Choroid plexus epithelial cell (primary cell): ENCODE measurements at regions not wholly inside any gene's neighbourhood (a gene's known extent, or its start where the extent isn't known, plus 50 kb on each side); places are given as distances from the start of the nearest gene placed in this dataset.
"Not testable (repeated sequence)": the region's sequence is repeated elsewhere in the genome, so short reads cannot be mapped to it uniquely, and the experiment has no call there.

Experiments
- DNase-seq: peaks from one replicate; pipeline ENCODE4 v3.0.0-alpha.2; 2010; ENCODE audit warnings: low read depth
- H3K4me3 ChIP-seq: 2 replicates; pipeline ENCODE4 v1.5.1; 2011; ENCODE audit warnings: low read depth, mild to moderate bottlenecking, control low read depth, low read length, moderate library complexity
- TF ChIP-seq, protein P1 (sequence below): conservative IDR thresholded peaks from 2 replicates; pipeline ENCODE4 v1.5.1; 2011; ENCODE audit warnings: low read depth, mild to moderate bottlenecking, control low read depth, inconsistent platforms, low read length, moderate library complexity

DNA sequence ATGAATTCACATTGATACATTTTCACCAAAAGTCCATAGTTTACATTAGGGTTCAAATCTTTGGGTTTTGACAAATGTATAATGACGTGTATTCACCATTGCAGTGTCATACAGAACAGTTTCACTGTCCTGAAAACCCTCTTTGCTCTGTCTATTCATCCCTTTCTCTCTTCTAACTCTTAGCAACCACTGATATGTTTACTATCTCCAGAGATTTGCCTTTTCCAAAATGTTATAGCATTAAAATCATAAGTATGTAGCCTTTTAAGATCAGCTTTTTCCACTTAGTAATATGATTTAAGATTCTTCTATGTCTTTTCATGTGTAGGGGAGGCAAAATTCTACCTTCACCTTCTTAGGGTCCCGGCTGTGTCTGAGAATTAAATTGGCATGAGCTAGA is 203.8 kb downstream of the TPRG1 start:
- DNase-seq = no peak
- H3K4me3 ChIP-seq = no peak overlapping the region
- TF ChIP-seq, protein P1, sequence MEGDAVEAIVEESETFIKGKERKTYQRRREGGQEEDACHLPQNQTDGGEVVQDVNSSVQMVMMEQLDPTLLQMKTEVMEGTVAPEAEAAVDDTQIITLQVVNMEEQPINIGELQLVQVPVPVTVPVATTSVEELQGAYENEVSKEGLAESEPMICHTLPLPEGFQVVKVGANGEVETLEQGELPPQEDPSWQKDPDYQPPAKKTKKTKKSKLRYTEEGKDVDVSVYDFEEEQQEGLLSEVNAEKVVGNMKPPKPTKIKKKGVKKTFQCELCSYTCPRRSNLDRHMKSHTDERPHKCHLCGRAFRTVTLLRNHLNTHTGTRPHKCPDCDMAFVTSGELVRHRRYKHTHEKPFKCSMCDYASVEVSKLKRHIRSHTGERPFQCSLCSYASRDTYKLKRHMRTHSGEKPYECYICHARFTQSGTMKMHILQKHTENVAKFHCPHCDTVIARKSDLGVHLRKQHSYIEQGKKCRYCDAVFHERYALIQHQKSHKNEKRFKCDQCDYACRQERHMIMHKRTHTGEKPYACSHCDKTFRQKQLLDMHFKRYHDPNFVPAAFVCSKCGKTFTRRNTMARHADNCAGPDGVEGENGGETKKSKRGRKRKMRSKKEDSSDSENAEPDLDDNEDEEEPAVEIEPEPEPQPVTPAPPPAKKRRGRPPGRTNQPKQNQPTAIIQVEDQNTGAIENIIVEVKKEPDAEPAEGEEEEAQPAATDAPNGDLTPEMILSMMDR = no peak

DNA sequence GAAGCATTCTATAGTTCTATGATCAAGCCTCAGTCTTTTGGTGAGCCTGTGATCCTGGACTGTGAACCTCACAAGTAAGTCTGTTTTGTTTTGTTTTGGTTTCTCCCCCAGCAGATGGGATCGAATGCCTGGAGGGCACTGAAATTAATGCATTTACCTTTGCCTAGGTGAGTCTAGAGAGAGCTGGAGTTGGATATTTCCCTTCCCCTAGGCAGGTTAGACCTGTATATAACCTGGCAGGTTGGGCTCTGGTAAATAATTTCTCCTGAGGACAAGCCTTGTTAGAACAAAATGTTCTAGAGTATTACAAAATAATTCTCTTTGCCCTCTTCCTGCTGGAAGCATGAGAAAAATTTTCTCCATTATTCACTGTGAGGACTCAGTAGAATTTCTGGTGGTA is 211.9 kb downstream of the TPRG1 start:
- no peak for DNase-seq
- H3K4me3 ChIP-seq = no peak overlapping the region
- TF ChIP-seq, protein P1 = no peak

DNA sequence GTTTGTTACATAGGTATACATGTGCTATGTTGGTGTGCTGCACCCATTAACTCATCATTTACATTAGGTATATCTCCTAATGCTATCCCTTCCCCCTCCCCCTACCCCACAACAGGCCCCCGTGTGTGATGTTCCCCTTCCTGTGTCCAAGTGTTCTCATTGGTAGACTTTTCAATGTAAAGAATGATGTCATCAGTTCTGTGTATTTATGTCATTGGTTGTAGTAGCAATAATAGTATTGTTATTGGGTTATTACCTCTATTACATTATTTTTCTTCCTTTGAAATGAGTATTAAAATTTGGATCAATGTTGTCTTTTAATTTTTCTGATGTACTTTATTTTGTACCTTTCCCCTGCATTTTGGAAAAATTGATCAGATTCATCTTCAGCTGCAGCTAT is 214.1 kb downstream of the TPRG1 start:
- H3K4me3 ChIP-seq, DNase-seq: not testable (repeated sequence)

DNA sequence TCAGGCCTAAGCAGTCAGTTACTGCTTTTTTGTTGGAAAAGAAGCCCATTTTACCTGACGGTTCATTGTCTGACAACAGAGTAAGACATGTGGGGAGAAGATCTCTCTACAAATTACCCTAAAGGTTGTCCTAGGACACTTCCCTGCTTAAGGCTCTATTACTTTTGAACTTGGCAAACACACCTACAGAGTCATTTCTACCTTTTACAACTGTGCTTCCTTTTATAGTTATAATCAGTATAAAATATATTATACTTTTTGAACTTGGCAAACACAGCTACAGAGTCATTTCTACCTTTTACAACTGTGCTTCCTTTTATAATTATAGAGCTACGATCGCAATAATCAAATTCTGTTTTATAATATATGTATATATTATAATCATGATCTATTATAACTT is 215.0 kb downstream of the TPRG1 start:
- no peak for DNase-seq
- H3K4me3 ChIP-seq = no peak overlapping the region
- TF ChIP-seq, protein P1 = no peak

DNA sequence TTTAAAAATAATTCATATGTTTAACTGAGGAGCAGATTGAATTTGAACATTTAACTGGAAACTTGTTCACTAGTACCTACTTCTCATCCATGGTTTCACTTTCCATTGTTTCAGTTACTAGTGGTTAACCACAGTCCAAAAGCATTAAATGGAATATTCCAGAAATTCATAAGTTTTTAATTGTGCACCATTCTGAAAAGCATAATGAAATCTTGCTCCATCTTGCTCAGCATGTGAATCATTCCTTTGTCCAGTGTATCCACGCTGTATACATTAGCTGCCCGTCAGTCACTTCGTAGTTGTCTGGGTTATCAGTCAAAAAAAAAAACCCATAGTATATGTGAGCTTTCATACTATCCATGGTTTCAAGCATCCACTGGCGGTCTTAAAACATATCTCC is 217.6 kb downstream of the TPRG1 start:
- TF ChIP-seq, protein P1 = no peak
- DNase-seq = no peak

DNA sequence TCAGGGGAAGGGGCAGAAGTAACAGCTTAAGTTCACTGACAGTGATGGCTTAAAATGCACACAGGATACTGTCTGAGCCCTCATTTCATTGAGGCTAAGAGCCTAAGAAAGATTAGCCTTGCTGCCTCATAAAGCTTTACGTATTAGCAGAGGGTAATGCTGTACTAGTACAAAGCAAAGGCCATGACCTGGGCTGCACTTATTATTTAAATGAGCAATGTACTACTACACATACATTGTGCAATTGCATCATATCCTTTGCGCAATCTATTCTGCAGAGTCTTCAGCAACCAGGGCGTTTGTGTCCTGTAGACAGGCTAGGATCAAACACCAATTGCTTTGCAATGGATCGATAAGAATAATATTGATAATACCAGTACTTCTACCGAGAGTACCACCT is 221.8 kb downstream of the TPRG1 start:
- no peak overlapping the region for H3K4me3 ChIP-seq
- DNase-seq = peak; percentile 40
- TF ChIP-seq, protein P1 = no peak

More for the DNA sequence above, 217.6 kb downstream of the TPRG1 start:
- H3K4me3 ChIP-seq = no peak overlapping the region

DNA sequence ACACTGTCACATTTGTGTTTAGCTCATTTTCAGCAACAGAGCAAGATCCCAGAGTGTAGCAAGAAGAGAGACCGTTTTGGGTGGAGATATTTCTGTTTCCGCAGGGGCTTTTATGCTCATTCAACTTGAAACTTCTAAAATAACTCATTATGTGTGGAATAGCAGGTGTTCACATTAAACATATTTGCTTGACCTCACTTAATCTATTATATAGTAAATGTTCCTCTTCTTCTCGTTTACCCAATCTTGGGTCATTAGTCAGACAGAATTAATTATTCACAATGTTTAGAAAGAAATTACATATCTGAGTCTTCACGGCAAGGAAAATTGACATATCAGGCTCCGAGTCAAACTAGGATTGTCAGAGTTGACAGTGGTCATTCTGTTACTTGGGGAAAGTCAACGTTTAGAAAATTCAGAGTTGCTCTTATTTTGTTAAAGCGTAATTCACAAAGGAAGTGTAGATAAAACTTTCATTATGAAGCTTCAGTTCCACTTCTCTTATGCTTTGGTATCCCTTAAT is 222.9 kb downstream of the TPRG1 start:
- TF ChIP-seq, protein P1 = no peak
- DNase-seq = no peak
- H3K4me3 ChIP-seq = no peak overlapping the region

DNA sequence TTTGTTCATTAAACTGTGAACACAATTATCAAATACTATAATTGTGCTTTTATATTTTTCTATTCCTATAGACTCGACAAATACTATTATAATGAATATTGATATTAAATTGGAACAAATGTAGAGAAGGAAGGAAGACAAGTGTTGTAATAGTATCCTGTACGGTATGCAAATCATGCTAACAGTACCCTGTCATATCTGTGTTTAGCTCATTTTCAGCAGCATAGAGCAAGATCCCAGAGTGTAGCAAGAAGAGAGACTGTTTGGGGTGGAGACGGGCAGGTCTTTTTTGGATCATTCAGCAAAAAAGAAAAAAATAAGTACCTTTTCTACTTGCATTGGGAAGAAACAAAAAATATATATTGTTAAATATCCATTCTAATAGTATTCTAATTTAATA is 224.1 kb downstream of the TPRG1 start:
- TF ChIP-seq, protein P1 = no peak
- DNase-seq = no peak
- no peak overlapping the region for H3K4me3 ChIP-seq
